GM12878 (cell line): ENCODE measurements at regions not wholly inside any gene's neighbourhood (a gene's known extent, or its start where the extent isn't known, plus 50 kb on each side); places are given as distances from the start of the nearest gene placed in this dataset.

Experiments
- EP300 ChIP-seq, 2 experiments: fragments of 150-350 bp in 1 of 2; IDR thresholded peaks; 2 replicates each; pipeline ENCODE4 v1.6.1; 2011 to 2012; ENCODE audit warnings: low read depth in 2 of 2, low read length in 2 of 2, borderline replicate concordance in 1 of 2, improper control_type of control experiment in 1 of 2, inconsistent platforms in 1 of 2; ENCODE audit not compliant: control insufficient read depth in 1 of 2
- ESRRA ChIP-seq: IDR thresholded peaks from 2 replicates; pipeline ENCODE4 v1.6.1; 2012; ENCODE audit warnings: mild to moderate bottlenecking, low read length, improper control_type of control experiment
- KDM1A ChIP-seq: fragments of 200-600 bp; sonication (generic); IDR thresholded peaks from 2 replicates; pipeline ENCODE4 v1.6.1; 2016; ENCODE audit warnings: borderline replicate concordance
- POLR2A ChIP-seq: IDR thresholded peaks from 2 replicates; pipeline ENCODE4 v1.6.1; 2011; ENCODE audit warnings: low read depth, mild to moderate bottlenecking, low read length
- SMC3 ChIP-seq: IDR thresholded peaks from 2 replicates; pipeline ENCODE4 v1.6.1; 2011; ENCODE audit warnings: low read length, improper control_type of control experiment, borderline replicate concordance
- STAT3 ChIP-seq: IDR thresholded peaks from 2 replicates; pipeline ENCODE4 v1.6.1; 2011; ENCODE audit warnings: low read depth, low read length, improper control_type of control experiment
- SUPT20H ChIP-seq: IDR thresholded peaks from 2 replicates; pipeline ENCODE4 v1.6.1; 2011; ENCODE audit warnings: low read depth, mild to moderate bottlenecking, low read length, moderate library complexity, borderline replicate concordance; ENCODE audit not compliant: control insufficient read depth
- TF ChIP-seq, protein P1 (sequence below), 3 experiments: IDR thresholded peaks in 2 of 3; conservative IDR thresholded peaks in 1 of 3; 2 replicates each; pipeline ENCODE4 v1.5.1; 2011; ENCODE audit warnings: low read depth in 3 of 3, low read length in 3 of 3, mild to moderate bottlenecking in 3 of 3, control low read depth in 2 of 3, moderate library complexity in 2 of 3, inconsistent platforms in 1 of 3, mixed read lengths in 1 of 3; ENCODE audit not compliant: control insufficient read depth in 2 of 3, insufficient read depth in 1 of 3; ENCODE audit errors: extremely low read depth in 1 of 3

DNA sequence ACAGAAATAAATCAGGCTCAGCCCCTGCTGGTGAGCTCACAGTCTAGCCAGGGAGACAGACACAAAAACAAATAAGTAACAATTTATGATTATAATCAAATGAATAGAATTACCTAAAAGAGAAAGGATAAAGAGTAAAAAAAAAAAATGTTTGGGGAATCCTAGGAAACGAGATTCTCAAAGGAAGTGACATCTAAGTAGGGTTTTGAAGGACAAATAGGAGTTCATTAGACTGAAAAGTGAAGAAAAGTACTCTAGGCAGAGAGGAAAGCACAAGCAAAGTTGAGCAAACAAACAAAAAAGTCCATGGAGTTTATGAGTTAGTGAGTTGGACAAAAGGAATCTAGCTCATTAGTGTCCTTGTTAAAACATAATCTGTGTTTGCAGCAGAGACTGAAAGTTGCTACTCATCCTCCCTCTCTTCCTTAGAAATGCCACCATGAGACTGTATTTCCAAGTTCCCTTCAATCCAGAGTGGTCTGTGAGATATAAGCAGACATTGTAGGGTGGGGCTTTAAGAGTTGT is 145.6 kb downstream of the SPATA18 start:
- TF ChIP-seq EP300 (IDR thresholded peaks at IDR 0.05; ENCODE audit: borderline replicate concordance in 1 of 2, control insufficient read depth in 1 of 2, low read depth in 2 of 2, low read length in 2 of 2), result no peak
- TF ChIP-seq, protein P1, sequence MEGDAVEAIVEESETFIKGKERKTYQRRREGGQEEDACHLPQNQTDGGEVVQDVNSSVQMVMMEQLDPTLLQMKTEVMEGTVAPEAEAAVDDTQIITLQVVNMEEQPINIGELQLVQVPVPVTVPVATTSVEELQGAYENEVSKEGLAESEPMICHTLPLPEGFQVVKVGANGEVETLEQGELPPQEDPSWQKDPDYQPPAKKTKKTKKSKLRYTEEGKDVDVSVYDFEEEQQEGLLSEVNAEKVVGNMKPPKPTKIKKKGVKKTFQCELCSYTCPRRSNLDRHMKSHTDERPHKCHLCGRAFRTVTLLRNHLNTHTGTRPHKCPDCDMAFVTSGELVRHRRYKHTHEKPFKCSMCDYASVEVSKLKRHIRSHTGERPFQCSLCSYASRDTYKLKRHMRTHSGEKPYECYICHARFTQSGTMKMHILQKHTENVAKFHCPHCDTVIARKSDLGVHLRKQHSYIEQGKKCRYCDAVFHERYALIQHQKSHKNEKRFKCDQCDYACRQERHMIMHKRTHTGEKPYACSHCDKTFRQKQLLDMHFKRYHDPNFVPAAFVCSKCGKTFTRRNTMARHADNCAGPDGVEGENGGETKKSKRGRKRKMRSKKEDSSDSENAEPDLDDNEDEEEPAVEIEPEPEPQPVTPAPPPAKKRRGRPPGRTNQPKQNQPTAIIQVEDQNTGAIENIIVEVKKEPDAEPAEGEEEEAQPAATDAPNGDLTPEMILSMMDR (IDR thresholded peaks at IDR 0.05 in 2 of 3, conservative IDR thresholded peaks at IDR 0.05 in 1 of 3; ENCODE audit: control insufficient read depth in 2 of 3, extremely low read depth in 1 of 3, insufficient read depth in 1 of 3, low read depth in 3 of 3, low read length in 3 of 3), result no peak
- TF ChIP-seq STAT3, result no peak
- no peak for TF ChIP-seq KDM1A
- TF ChIP-seq SMC3, result no peak
- no peak for TF ChIP-seq ESRRA
- no peak for TF ChIP-seq SUPT20H
- TF ChIP-seq POLR2A, result no peak
